OCI-LY7 (cell line): ENCODE measurements at regions not wholly inside any gene's neighbourhood (a gene's known extent, or its start where the extent isn't known, plus 50 kb on each side); places are given as distances from the start of the nearest gene placed in this dataset.

ENCODE experiments used
- CTCF ChIP-seq: fragments of 200-600 bp; sonication (generic); conservative IDR thresholded peaks from 2 replicates; pipeline ENCODE4 v1.5.1; 2014; ENCODE audit warnings: mild to moderate bottlenecking, antibody characterized with exemption, low read length, moderate library complexity, mixed read lengths
- EZH2phosphoT487 ChIP-seq: fragments of 200-600 bp; sonication (generic); IDR thresholded peaks from 2 replicates; pipeline ENCODE4 v1.6.1; 2018; ENCODE audit warnings: low read depth, borderline replicate concordance, mild to moderate bottlenecking, mixed run types, antibody characterized with exemption, low read length, moderate library complexity, mixed read lengths

- TF ChIP-seq CTCF (peak; percentile 100), EZH2phosphoT487 (no peak)
Measured at GRCh38 chr14:106308839-106309389, 782.5 kb downstream of the TMEM121 start.
